Neural progenitor cell (in vitro differentiated cells): ENCODE measurements at regions not wholly inside any gene's neighbourhood (a gene's known extent, or its start where the extent isn't known, plus 50 kb on each side); places are given as distances from the start of the nearest gene placed in this dataset. TPM values are rescaled to one million over a fixed set of nuclear protein-coding genes. Genes with fewer than 3 reads are reported as not detected.

Experiments used
- DNase-seq: peaks from one replicate; pipeline ENCODE4 v3.0.0-alpha.2; 2016; ENCODE audit warnings: low spot score
- H2AFZ ChIP-seq: fragments of 200-600 bp; sonication (generic); replicated peaks from 2 replicates; pipeline ENCODE4 v1.6.1; 2016; ENCODE audit warnings: antibody characterized with exemption
- H3F3A ChIP-seq: fragments of 200-600 bp; sonication (generic); 2 replicates; pipeline ENCODE4 v1.6.1; 2016; ENCODE audit warnings: antibody characterized with exemption, low read depth
- H3K27ac ChIP-seq: fragments of 200-600 bp; sonication (generic); 2 replicates; pipeline ENCODE4 v1.5.1; 2016; ENCODE audit warnings: mild to moderate bottlenecking
- H3K27me3 ChIP-seq: fragments of 200-600 bp; sonication (generic); 2 replicates; pipeline ENCODE4 v1.6.1; 2016; ENCODE audit warnings: mild to moderate bottlenecking, moderate library complexity
- H3K36me3 ChIP-seq: fragments of 200-600 bp; sonication (generic); 2 replicates; pipeline ENCODE4 v1.5.1; 2016
- H3K4me1 ChIP-seq: fragments of 200-600 bp; sonication (generic); 2 replicates; pipeline ENCODE4 v1.6.1; 2016; ENCODE audit warnings: mixed run types
- H3K4me2 ChIP-seq: fragments of 200-600 bp; sonication (generic); 2 replicates; pipeline ENCODE4 v1.6.1; 2016
- H3K4me3 ChIP-seq: fragments of 200-600 bp; sonication (generic); 2 replicates; pipeline ENCODE4 v1.5.1; 2016
- H3K79me2 ChIP-seq: fragments of 200-600 bp; sonication (generic); 2 replicates; pipeline ENCODE4 v1.6.1; 2016; ENCODE audit warnings: low read depth
- H3K9ac ChIP-seq: fragments of 200-600 bp; sonication (generic); 2 replicates; pipeline ENCODE4 v1.6.1; 2016
- H3K9me3 ChIP-seq: fragments of 200-600 bp; sonication (generic); 2 replicates; pipeline ENCODE4 v1.5.1; 2016; ENCODE audit warnings: low read depth
- H4K20me1 ChIP-seq: fragments of 200-600 bp; sonication (generic); 2 replicates; pipeline ENCODE4 v1.6.1; 2016; ENCODE audit warnings: low read depth
- H3K27ac Mint-ChIP-seq: 3 replicates; pipeline ENCODE4 v1.8.0; 2021; ENCODE audit warnings: mixed read lengths
- H3K27me3 Mint-ChIP-seq: 2 replicates; pipeline ENCODE4 v1.8.0; 2022; ENCODE audit warnings: low read depth, mild to moderate bottlenecking, inconsistent platforms, moderate library complexity, mixed read lengths; ENCODE audit not compliant: insufficient read depth
- H3K36me3 Mint-ChIP-seq: 3 replicates; pipeline ENCODE4 v1.8.0; 2021; ENCODE audit warnings: mixed read lengths
- H3K4me1 Mint-ChIP-seq: 3 replicates; pipeline ENCODE4 v1.8.0; 2021; ENCODE audit warnings: mixed read lengths
- H3K4me3 Mint-ChIP-seq: 3 replicates; pipeline ENCODE4 v1.8.0; 2021; ENCODE audit warnings: mild to moderate bottlenecking, moderate library complexity, mixed read lengths
- H3K9me3 Mint-ChIP-seq: 3 replicates; pipeline ENCODE4 v1.8.0; 2020; ENCODE audit warnings: mixed read lengths
- CTCF ChIP-seq: fragments of 200-600 bp; sonication (generic); IDR thresholded peaks from 2 replicates; pipeline ENCODE4 v1.5.1; 2017; ENCODE audit warnings: antibody characterized with exemption, mild to moderate bottlenecking
- EZH2 ChIP-seq: fragments of 200-600 bp; sonication (generic); IDR thresholded peaks from 2 replicates; pipeline ENCODE4 v1.6.1; 2017; ENCODE audit warnings: antibody characterized with exemption, mild to moderate bottlenecking, moderate library complexity
- EZH2phosphoT487 ChIP-seq: fragments of 200-600 bp; sonication (generic); IDR thresholded peaks from 2 replicates; pipeline ENCODE4 v1.6.1; 2017; ENCODE audit warnings: antibody characterized with exemption
- small RNA-seq: library from RNA; depleted of rRNA; stranded (forward); fragments of <200 nt; gene quantifications from one replicate; pipeline ENCODE3, GENCODE V24; 2015

GRCh38 chr19:32289566-32290210, 55.7 kb upstream of the ZNF507 start:
- Histone ChIP-seq H3K4me1 (no peaks in the 10 kb centered on the region), H3K9ac (no peak overlapping the region), H3K79me2 (no peaks in the 10 kb centered on the region), H4K20me1 (no peaks in the 10 kb centered on the region), H3K9me3 (no peaks in the 10 kb centered on the region), H3K4me3 (no peak overlapping the region), H2AFZ (no peak overlapping the region), H3K36me3 (no peaks in the 10 kb centered on the region), H3K27me3 (no peaks in the 10 kb centered on the region), H3F3A (no peaks in the 10 kb centered on the region), H3K27ac (no peak overlapping the region), H3K4me2 (no peak overlapping the region)
- H3K4me1 Mint-ChIP-seq, result peaks cover 3% of the 10 kb centered on the region
- no peak overlapping the region for H3K27ac Mint-ChIP-seq
- no peak for DNase-seq
- no peaks in the 10 kb centered on the region for H3K36me3 Mint-ChIP-seq
- no peak for TF ChIP-seq EZH2phosphoT487
- no peak for TF ChIP-seq CTCF
- no peak for TF ChIP-seq EZH2
- no peak overlapping the region for H3K4me3 Mint-ChIP-seq
- H3K27me3 Mint-ChIP-seq, result peaks cover 7% of the 10 kb centered on the region
- no peaks in the 10 kb centered on the region for H3K9me3 Mint-ChIP-seq

GRCh38 chr19:32291876-32292275, 53.5 kb upstream of the ZNF507 start:
- no peaks in the 10 kb centered on the region for H3F3A ChIP-seq
- H3K4me3 Mint-ChIP-seq, result no peak overlapping the region
- no peaks in the 10 kb centered on the region for H3K9me3 ChIP-seq
- H3K4me3 ChIP-seq, result no peak overlapping the region
- H3K27ac Mint-ChIP-seq, result no peak overlapping the region
- TF ChIP-seq CTCF, result no peak
- TF ChIP-seq EZH2phosphoT487, result no peak
- TF ChIP-seq EZH2, result no peak
- no peak overlapping the region for H3K27ac ChIP-seq
- no peak for DNase-seq
- no peaks in the 10 kb centered on the region for H4K20me1 ChIP-seq
- H2AFZ ChIP-seq, result no peak overlapping the region
- H3K4me2 ChIP-seq, result no peak overlapping the region
- H3K4me1 ChIP-seq, result no peaks in the 10 kb centered on the region
- no peaks in the 10 kb centered on the region for H3K27me3 ChIP-seq
- H3K27me3 Mint-ChIP-seq, result peaks cover 5% of the 10 kb centered on the region
- H3K36me3 ChIP-seq, result no peaks in the 10 kb centered on the region
- peaks cover 3% of the 10 kb centered on the region for H3K4me1 Mint-ChIP-seq
- H3K9ac ChIP-seq, result no peak overlapping the region
- H3K79me2 ChIP-seq, result no peaks in the 10 kb centered on the region
- H3K36me3 Mint-ChIP-seq, result no peaks in the 10 kb centered on the region
- H3K9me3 Mint-ChIP-seq, result no peaks in the 10 kb centered on the region

- Mint-ChIP-seq H3K27ac (no peak overlapping the region), H3K4me1 (no peaks in the 10 kb centered on the region), H3K27me3 (peaks cover 5% of the 10 kb centered on the region), H3K4me3 (no peak overlapping the region), H3K36me3 (no peaks in the 10 kb centered on the region), H3K9me3 (peaks cover 17% of the 10 kb centered on the region)
- Histone ChIP-seq H3K27me3 (no peaks in the 10 kb centered on the region), H3K36me3 (peaks cover 6% of the 10 kb centered on the region), H3K4me3 (no peak overlapping the region), H3K79me2 (no peaks in the 10 kb centered on the region), H4K20me1 (no peaks in the 10 kb centered on the region), H3K27ac (no peak overlapping the region), H3F3A (no peaks in the 10 kb centered on the region), H3K9ac (no peak overlapping the region), H3K4me1 (no peaks in the 10 kb centered on the region), H3K4me2 (no peak overlapping the region), H2AFZ (no peak overlapping the region), H3K9me3 (no peaks in the 10 kb centered on the region)
- DNase-seq, result no peak
- no peak for TF ChIP-seq EZH2
- no peak for TF ChIP-seq EZH2phosphoT487
- no peak for TF ChIP-seq CTCF
These were observed 50.5 kb upstream of the ZNF507 start for GRCh38 chr19:32294871-32295438.

Small RNA genes in the stretch of these regions (small RNA-seq; reads per million reads assigned to genes)
- not detected for gene AC011456.1
- not detected for gene RNA5SP471
- gene RNA5SP472, result not detected
- gene RNU6-967P, result not detected
